ENCODE measurements at regions not wholly inside any gene's neighbourhood (a gene's known extent, or its start where the extent isn't known, plus 50 kb on each side); places are given as distances from the start of the nearest gene placed in this dataset.

DNA sequence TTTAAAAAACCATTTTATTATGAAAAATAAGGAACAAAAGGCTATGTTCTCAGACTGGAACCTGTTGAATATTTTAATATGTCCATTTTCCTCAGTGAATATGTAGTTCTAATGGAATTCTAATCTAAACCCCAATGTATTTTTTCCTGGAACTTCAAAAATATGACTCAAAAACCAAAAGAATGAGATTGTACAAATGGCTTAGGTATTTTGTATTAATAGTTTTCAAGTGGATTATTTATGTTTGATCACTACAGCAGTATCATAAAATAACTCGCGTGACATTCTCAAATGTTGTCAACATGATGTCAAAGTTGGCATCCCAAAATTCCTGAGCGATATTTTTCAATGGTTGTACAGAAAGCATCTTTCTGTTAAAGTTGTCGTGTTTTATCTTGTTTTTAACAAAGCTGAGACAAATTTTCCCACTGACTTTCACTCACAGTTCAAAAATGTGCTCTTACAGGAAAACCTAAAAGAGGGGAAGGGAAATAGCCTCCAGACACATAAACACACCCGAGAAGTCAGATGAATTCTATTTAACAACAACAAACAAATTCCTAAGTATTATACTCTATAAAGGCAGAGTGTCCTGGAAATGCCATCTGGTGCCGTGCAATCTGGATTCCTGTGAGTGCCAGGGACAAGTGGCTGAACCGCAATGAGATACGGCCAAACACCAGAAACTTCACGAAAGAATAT lies 68.1 kb upstream of the TAS2R1 start:
- TF ChIP-seq, protein P1, sequence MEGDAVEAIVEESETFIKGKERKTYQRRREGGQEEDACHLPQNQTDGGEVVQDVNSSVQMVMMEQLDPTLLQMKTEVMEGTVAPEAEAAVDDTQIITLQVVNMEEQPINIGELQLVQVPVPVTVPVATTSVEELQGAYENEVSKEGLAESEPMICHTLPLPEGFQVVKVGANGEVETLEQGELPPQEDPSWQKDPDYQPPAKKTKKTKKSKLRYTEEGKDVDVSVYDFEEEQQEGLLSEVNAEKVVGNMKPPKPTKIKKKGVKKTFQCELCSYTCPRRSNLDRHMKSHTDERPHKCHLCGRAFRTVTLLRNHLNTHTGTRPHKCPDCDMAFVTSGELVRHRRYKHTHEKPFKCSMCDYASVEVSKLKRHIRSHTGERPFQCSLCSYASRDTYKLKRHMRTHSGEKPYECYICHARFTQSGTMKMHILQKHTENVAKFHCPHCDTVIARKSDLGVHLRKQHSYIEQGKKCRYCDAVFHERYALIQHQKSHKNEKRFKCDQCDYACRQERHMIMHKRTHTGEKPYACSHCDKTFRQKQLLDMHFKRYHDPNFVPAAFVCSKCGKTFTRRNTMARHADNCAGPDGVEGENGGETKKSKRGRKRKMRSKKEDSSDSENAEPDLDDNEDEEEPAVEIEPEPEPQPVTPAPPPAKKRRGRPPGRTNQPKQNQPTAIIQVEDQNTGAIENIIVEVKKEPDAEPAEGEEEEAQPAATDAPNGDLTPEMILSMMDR (IDR thresholded peaks at IDR 0.05; ENCODE audit: low read length): no peak
- no peak for TF ChIP-seq EZH2 (IDR thresholded peaks at IDR 0.05; ENCODE audit: borderline replicate concordance, low read length)
